Subcutaneous abdominal adipose tissue (tissue), 5 donors: ENCODE measurements at regions not wholly inside any gene's neighbourhood (a gene's known extent, or its start where the extent isn't known, plus 50 kb on each side); places are given as distances from the start of the nearest gene placed in this dataset.
"Not testable (repeated sequence)": the region's sequence is repeated elsewhere in the genome, so short reads cannot be mapped to it uniquely, and the experiment has no call there.

Source experiments
- H3K27ac ChIP-seq: one replicate; pipeline ENCODE4 v1.7.0; 2013; ENCODE audit warnings: low read depth, mild to moderate bottlenecking, inconsistent platforms, low read length, moderate library complexity
- H3K27me3 ChIP-seq, 5 donors: one replicate each; pipeline ENCODE4 v1.7.0; 2013; ENCODE audit warnings: low read length in 5 of 5, inconsistent platforms in 1 of 5; ENCODE audit not compliant: control insufficient read depth in 5 of 5, insufficient read depth in 4 of 5
- H3K36me3 ChIP-seq, 5 donors: one replicate each; pipeline ENCODE4 v1.7.0; 2013; ENCODE audit warnings: low read length in 5 of 5; ENCODE audit not compliant: control insufficient read depth in 5 of 5, insufficient read depth in 5 of 5
- H3K4me1 ChIP-seq, 5 donors: one replicate each; pipeline ENCODE4 v1.7.0; 2013; ENCODE audit warnings: low read length in 5 of 5, mild to moderate bottlenecking in 3 of 5, moderate library complexity in 1 of 5; ENCODE audit not compliant: control insufficient read depth in 5 of 5, insufficient read depth in 5 of 5
- H3K4me3 ChIP-seq, 5 donors: one replicate each; pipeline ENCODE4 v1.7.0; 2013; ENCODE audit warnings: low read length in 5 of 5, low read depth in 1 of 5
- H3K9ac ChIP-seq, 5 donors: one replicate each; pipeline ENCODE4 v1.7.0; 2013; ENCODE audit warnings: low read length in 5 of 5, mild to moderate bottlenecking in 4 of 5, moderate library complexity in 3 of 5
- H3K9me3 ChIP-seq, 5 donors: one replicate each; pipeline ENCODE4 v1.7.0; 2013; ENCODE audit warnings: low read length in 5 of 5; ENCODE audit not compliant: control insufficient read depth in 5 of 5
- donor health status: healthy.
- donor health status: healthy.
- donor health status: healthy.
- donor health status: healthy.
- donor health status: healthy.

DNA sequence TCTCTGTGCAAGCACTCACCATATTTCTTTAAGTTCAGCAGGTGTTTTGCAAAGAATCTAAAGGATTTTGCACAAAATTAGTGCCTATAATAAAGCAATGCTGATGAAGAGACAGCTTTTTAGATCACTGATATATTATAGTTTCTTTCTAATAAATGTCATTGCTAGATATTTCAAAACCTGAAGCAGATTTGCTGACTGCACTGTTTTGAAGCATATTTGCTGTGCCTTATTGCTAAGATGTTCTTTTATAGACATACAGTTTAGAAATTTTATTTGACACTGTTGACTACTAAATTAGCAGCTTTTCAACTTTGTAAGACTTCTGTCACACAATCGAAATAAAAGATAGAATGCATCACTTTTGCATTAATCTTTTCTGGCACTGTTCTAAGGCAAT, 620.9 kb upstream of the CELF4 start:
- Histone ChIP-seq H3K27ac (no peak overlapping the region), H3K4me3 (no peak overlapping the region), H3K27me3 (no peaks in the 10 kb centered on the region), H3K9me3 (peaks cover 0 to 12% (median 6%) of the 10 kb centered on the region in 5 donors), H3K36me3 (no peaks in the 10 kb centered on the region), H3K9ac (no peak overlapping the region), H3K4me1 (no peaks in the 10 kb centered on the region)

DNA sequence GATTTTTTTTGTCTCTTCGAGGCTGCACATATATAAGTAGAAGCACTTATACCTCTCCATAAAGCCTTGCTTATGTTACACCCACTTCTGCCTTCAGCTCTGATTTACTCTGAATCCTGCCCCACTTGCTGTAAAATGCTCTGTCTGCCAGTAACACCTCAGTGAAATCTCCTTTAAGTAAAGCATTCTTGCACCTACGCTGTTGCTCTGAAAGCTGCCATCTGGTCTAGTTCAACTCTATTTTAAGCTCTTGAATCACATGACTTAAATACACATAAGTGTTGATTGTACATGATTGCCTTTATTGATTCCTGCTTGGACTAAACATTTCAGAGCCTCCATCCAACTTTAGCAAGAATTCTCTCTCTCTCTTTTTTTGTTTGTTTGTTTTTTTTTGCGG, 609.0 kb upstream of the CELF4 start:
- Histone ChIP-seq H3K4me3 (no peak overlapping the region), H3K27me3 (no peaks in the 10 kb centered on the region), H3K27ac (no peak overlapping the region), H3K9ac (no peak overlapping the region), H3K36me3 (no peaks in the 10 kb centered on the region), H3K9me3 (no peaks in the 10 kb centered on the region), H3K4me1 (no peaks in the 10 kb centered on the region)

DNA sequence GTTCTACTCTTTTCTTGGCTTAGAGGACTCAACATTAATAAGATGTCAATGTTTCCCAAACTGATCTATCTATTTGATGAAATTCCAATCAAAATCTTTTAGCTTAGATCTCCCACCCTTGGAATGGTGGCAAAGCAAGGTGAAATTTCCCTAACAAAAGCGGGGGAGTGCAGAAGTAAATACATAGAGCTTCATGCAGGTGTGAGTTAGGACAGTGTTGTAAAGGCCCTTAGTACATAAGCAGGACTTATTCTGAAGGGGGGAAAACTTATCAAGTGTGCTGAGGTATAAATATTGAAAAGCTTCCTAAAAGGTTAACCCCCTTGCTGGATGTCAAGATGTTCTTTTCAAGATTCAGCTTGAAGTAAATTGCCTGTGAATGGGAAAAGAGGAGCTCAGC, 608.6 kb upstream of the CELF4 start:
- H3K9me3 ChIP-seq, result no peaks in the 10 kb centered on the region
- H3K9ac ChIP-seq, result no peak overlapping the region
- no peaks in the 10 kb centered on the region for H3K36me3 ChIP-seq
- H3K27me3 ChIP-seq, result no peaks in the 10 kb centered on the region
- no peaks in the 10 kb centered on the region for H3K4me1 ChIP-seq
- no peak overlapping the region for H3K4me3 ChIP-seq
- no peak overlapping the region for H3K27ac ChIP-seq

DNA sequence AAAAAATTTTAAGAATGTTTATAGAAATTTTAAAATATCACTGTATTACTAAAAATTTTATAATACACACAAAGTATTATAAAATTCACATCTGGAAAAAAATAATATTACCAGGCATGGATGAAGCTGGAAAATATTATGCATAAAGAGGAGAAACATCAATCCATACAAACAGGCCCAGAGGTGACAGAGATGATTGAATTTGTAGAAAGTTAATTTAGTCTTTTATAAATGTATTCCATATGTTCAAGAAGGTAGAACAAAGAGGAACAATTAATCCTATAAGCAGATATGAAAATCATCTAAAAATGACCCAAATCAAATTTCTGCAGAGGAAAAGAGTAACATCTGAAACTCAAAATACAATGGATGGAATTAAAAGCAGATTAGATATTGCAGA, 605.2 kb upstream of the CELF4 start:
- no peak overlapping the region for H3K9ac ChIP-seq
- no peaks in the 10 kb centered on the region for H3K9me3 ChIP-seq
- no peak overlapping the region for H3K27ac ChIP-seq
- H3K4me1 ChIP-seq, result no peaks in the 10 kb centered on the region
- H3K36me3 ChIP-seq, result no peaks in the 10 kb centered on the region
- H3K4me3 ChIP-seq, result no peak overlapping the region
- H3K27me3 ChIP-seq, result no peaks in the 10 kb centered on the region

DNA sequence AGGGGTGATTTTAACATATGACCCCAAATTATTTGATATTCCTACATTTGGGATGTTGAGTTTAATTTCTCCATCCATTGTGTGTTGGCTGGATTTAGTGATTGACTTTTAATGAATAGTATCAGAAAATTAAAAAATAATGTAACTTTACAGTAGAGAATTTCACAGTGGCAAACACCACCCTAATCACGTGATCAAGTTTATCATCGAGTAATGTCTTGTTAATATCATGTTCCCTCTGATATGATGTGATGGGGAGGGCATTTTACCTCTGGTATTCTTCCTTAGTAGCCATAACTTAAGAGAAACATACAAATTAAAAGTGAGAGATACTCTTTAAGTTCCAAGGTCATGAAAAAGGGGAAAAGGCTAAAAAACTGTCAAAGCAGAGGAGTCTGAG, 602.0 kb upstream of the CELF4 start:
- Histone ChIP-seq H3K27me3 (no peaks in the 10 kb centered on the region), H3K36me3 (no peaks in the 10 kb centered on the region), H3K4me1 (no peaks in the 10 kb centered on the region), H3K4me3 (no peak overlapping the region), H3K27ac (no peak overlapping the region), H3K9ac (no peak overlapping the region), H3K9me3 (no peaks in the 10 kb centered on the region)

DNA sequence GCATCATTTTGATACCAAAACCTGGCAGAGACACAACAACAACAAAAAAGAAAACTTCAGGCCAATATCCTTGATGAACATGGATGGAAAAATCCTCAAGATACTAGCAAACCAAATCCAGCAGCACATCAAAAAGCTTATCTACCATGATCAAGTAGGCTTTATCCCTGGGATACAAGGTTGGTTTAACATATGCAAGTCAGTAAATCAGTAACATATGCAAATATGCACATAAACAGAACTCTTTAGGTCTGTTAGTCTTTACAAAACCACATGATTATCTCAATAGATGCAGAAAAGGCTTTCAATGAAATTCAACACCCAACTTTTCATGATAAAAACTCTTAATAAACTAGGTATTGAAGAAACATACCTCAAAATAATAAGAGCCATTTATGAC, 587.5 kb upstream of the CELF4 start:
- H3K36me3 ChIP-seq, H3K9me3 ChIP-seq, H3K9ac ChIP-seq, H3K4me3 ChIP-seq, H3K27ac ChIP-seq, H3K4me1 ChIP-seq, H3K27me3 ChIP-seq: not testable (repeated sequence)

DNA sequence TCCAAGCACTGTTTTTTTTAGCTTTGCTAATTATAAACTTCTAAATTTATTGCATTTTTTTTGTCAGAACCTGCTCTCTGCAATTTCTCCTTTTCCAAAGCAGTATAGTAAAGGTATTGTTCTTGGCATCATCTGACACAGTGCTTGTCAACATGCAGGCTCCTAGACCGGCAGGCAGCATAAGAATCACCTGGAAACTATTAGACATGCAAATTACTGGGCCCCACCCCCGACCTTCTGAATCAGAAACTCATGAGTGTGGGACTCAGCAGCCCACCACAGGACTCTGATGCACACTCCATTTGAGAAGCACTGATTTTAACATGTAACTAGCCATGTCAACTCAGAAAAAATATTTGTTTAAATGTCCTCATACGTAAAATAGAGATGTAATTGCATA, 551.1 kb upstream of the CELF4 start:
- no peaks in the 10 kb centered on the region for H3K4me1 ChIP-seq
- H3K9me3 ChIP-seq, result no peaks in the 10 kb centered on the region
- no peaks in the 10 kb centered on the region for H3K36me3 ChIP-seq

DNA sequence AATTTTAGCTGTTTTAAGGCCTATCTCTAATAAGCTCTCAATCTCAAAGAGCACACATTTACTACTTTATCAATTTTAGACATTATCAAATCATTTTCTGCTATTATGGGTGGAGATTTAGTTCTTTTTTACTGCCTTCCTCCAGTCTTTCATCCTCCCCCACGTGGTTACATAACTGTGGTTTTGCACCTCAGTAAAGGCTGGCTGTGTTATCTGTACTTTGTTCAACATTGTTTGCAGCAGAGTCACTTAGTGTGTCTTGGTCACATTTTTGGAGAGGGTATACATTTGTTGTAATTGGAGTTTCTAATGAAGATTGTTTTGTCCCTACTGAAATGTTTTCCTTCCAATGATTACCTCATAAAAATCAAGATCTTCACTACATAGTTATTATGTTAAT, 549.6 kb upstream of the CELF4 start:
- H3K27ac ChIP-seq, result no peak overlapping the region
- no peaks in the 10 kb centered on the region for H3K4me1 ChIP-seq
- no peaks in the 10 kb centered on the region for H3K27me3 ChIP-seq
- no peaks in the 10 kb centered on the region for H3K9me3 ChIP-seq
- H3K36me3 ChIP-seq, result no peaks in the 10 kb centered on the region
- H3K9ac ChIP-seq, result no peak overlapping the region
- no peak overlapping the region for H3K4me3 ChIP-seq

More for the DNA sequence above, 551.1 kb upstream of the CELF4 start:
- no peaks in the 10 kb centered on the region for H3K27me3 ChIP-seq
- no peak overlapping the region for H3K4me3 ChIP-seq
- H3K9ac ChIP-seq, result no peak overlapping the region
- no peak overlapping the region for H3K27ac ChIP-seq

GRCh38 chr18:38087538-38087937, 521.9 kb upstream of the CELF4 start:
- Histone ChIP-seq H3K27me3 (no peaks in the 10 kb centered on the region), H3K36me3 (no peaks in the 10 kb centered on the region), H3K4me1 (no peaks in the 10 kb centered on the region), H3K9ac (no peak overlapping the region), H3K4me3 (no peak overlapping the region), H3K27ac (no peak overlapping the region), H3K9me3 (no peaks in the 10 kb centered on the region)

DNA sequence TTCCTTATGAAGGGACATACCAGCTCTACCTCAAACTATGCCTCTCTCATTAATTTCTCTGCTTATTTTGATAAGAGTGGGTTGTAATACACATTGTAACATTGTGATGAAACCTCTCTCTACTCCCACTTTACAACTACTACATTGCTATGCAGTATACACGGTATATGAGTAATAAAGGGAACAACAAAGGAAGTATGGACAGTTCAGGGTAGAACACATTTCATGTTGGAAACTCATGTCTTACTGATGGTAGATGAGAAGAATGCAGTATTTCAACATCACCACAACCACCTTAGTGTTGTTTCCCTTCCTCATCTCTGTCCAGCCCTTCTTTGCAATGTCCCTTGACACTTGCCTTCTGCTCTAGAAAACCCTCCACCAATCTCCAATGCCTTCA, 515.9 kb upstream of the CELF4 start:
- Histone ChIP-seq H3K9ac (no peak overlapping the region), H3K9me3 (peaks cover 0 to 4% (median 0%) of the 10 kb centered on the region in 5 donors), H3K27me3 (no peaks in the 10 kb centered on the region), H3K27ac (no peak overlapping the region), H3K4me3 (no peak overlapping the region), H3K4me1 (no peaks in the 10 kb centered on the region), H3K36me3 (no peaks in the 10 kb centered on the region)

DNA sequence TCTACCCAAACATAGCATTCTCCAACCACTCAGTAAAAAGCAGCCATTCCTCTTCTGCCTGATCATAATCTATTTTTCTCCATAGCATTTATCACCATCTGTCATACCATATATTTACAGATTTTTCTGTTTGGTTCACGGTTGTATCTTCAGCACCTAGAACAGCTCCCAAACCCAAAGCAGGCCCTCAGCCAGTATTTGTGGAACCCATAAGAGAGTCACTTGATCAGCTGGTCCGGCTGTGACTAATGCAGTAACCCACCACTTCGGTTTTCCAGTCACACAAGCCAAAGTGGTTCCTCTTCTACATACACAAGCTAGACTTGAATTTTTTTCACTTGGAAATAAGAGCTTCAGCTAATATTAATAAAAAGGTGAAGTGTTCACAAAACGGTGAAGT, 511.6 kb upstream of the CELF4 start:
- H3K9me3 ChIP-seq, result peaks cover 0 to 3% (median 2%) of the 10 kb centered on the region in 5 donors
- H3K27me3 ChIP-seq, result no peaks in the 10 kb centered on the region
- no peak overlapping the region for H3K4me3 ChIP-seq
- H3K27ac ChIP-seq, result no peak overlapping the region
- H3K9ac ChIP-seq, result no peak overlapping the region
- H3K36me3 ChIP-seq, result no peaks in the 10 kb centered on the region
- no peaks in the 10 kb centered on the region for H3K4me1 ChIP-seq
